ENCODE measurements at regions not wholly inside any gene's neighbourhood (a gene's known extent, or its start where the extent isn't known, plus 50 kb on each side); places are given as distances from the start of the nearest gene placed in this dataset.
"Not testable (repeated sequence)": the region's sequence is repeated elsewhere in the genome, so short reads cannot be mapped to it uniquely, and the experiment has no call there.

GRCh38 chr9:108393481-108394001, 462.2 kb downstream of the ACTL7B start:
- H3K9me3 ChIP-seq (ENCODE audit: control insufficient read depth in 1 of 2, low read length in 2 of 2); H3K4me3 ChIP-seq (ENCODE audit: low read depth in 1 of 2, low read length in 2 of 2): not testable (repeated sequence)

GRCh38 chr9:108392877-108393276, 462.9 kb downstream of the ACTL7B start:
- no peak overlapping the region for H3K27ac ChIP-seq (ENCODE audit: low read length)
- no peaks in the 10 kb centered on the region for H3K36me3 ChIP-seq (ENCODE audit: control insufficient read depth in 1 of 2, insufficient read depth in 2 of 2, low read length in 2 of 2)
- H3K27me3 ChIP-seq (ENCODE audit: low read depth, low read length), result no peaks in the 10 kb centered on the region
- peaks cover 0 to 7% of the 10 kb centered on the region in 2 donors for H3K9me3 ChIP-seq (ENCODE audit: control insufficient read depth in 1 of 2, low read length in 2 of 2)
- no peak overlapping the region for H3K4me3 ChIP-seq (ENCODE audit: low read depth in 1 of 2, low read length in 2 of 2)
- no peaks in the 10 kb centered on the region for H3K4me1 ChIP-seq (ENCODE audit: control insufficient read depth in 1 of 2, insufficient read depth in 2 of 2, low read length in 2 of 2)

More at GRCh38 chr9:108393481-108394001, 462.2 kb downstream of the ACTL7B start:
- not testable (repeated sequence) for H3K4me1 ChIP-seq (ENCODE audit: control insufficient read depth in 1 of 2, insufficient read depth in 2 of 2, low read length in 2 of 2); H3K36me3 ChIP-seq (ENCODE audit: control insufficient read depth in 1 of 2, insufficient read depth in 2 of 2, low read length in 2 of 2); H3K27me3 ChIP-seq (ENCODE audit: low read depth, low read length); H3K27ac ChIP-seq (ENCODE audit: low read length)

GRCh38 chr9:108389056-108389455, 466.7 kb downstream of the ACTL7B start:
- no peaks in the 10 kb centered on the region for H3K36me3 ChIP-seq (ENCODE audit: control insufficient read depth in 1 of 2, insufficient read depth in 2 of 2, low read length in 2 of 2)

GRCh38 chr9:108386859-108387384, 468.9 kb downstream of the ACTL7B start:
- H3K4me1 ChIP-seq (ENCODE audit: control insufficient read depth in 1 of 2, insufficient read depth in 2 of 2, low read length in 2 of 2), result no peaks in the 10 kb centered on the region
- no peak overlapping the region for H3K4me3 ChIP-seq (ENCODE audit: low read depth in 1 of 2, low read length in 2 of 2)
- H3K36me3 ChIP-seq (ENCODE audit: control insufficient read depth in 1 of 2, insufficient read depth in 2 of 2, low read length in 2 of 2), result no peaks in the 10 kb centered on the region
- no peaks in the 10 kb centered on the region for H3K9me3 ChIP-seq (ENCODE audit: control insufficient read depth in 1 of 2, low read length in 2 of 2)
- no peak overlapping the region for H3K27ac ChIP-seq (ENCODE audit: low read length)
- H3K27me3 ChIP-seq (ENCODE audit: low read depth, low read length), result no peaks in the 10 kb centered on the region

More at GRCh38 chr9:108389056-108389455, 466.7 kb downstream of the ACTL7B start:
- no peak overlapping the region for H3K27ac ChIP-seq (ENCODE audit: low read length)
- no peak overlapping the region for H3K4me3 ChIP-seq (ENCODE audit: low read depth in 1 of 2, low read length in 2 of 2)
- H3K27me3 ChIP-seq (ENCODE audit: low read depth, low read length), result no peaks in the 10 kb centered on the region
- no peaks in the 10 kb centered on the region for H3K9me3 ChIP-seq (ENCODE audit: control insufficient read depth in 1 of 2, low read length in 2 of 2)
- H3K4me1 ChIP-seq (ENCODE audit: control insufficient read depth in 1 of 2, insufficient read depth in 2 of 2, low read length in 2 of 2), result no peaks in the 10 kb centered on the region

GRCh38 chr9:108386032-108386431, 469.8 kb downstream of the ACTL7B start:
- no peaks in the 10 kb centered on the region for H3K4me1 ChIP-seq (ENCODE audit: control insufficient read depth in 1 of 2, insufficient read depth in 2 of 2, low read length in 2 of 2)
- H3K27me3 ChIP-seq (ENCODE audit: low read depth, low read length), result no peaks in the 10 kb centered on the region
- no peaks in the 10 kb centered on the region for H3K36me3 ChIP-seq (ENCODE audit: control insufficient read depth in 1 of 2, insufficient read depth in 2 of 2, low read length in 2 of 2)
- no peak overlapping the region for H3K27ac ChIP-seq (ENCODE audit: low read length)
- H3K4me3 ChIP-seq (ENCODE audit: low read depth in 1 of 2, low read length in 2 of 2), result no peak overlapping the region
- H3K9me3 ChIP-seq (ENCODE audit: control insufficient read depth in 1 of 2, low read length in 2 of 2), result no peaks in the 10 kb centered on the region

- H3K36me3 ChIP-seq (ENCODE audit: control insufficient read depth in 1 of 2, insufficient read depth in 2 of 2, low read length in 2 of 2), result no peaks in the 10 kb centered on the region
- no peak overlapping the region for H3K4me3 ChIP-seq (ENCODE audit: low read depth in 1 of 2, low read length in 2 of 2)
- H3K4me1 ChIP-seq (ENCODE audit: control insufficient read depth in 1 of 2, insufficient read depth in 2 of 2, low read length in 2 of 2), result no peaks in the 10 kb centered on the region
- H3K9me3 ChIP-seq (ENCODE audit: control insufficient read depth in 1 of 2, low read length in 2 of 2), result no peaks in the 10 kb centered on the region
- H3K27me3 ChIP-seq (ENCODE audit: low read depth, low read length), result no peaks in the 10 kb centered on the region
- no peak overlapping the region for H3K27ac ChIP-seq (ENCODE audit: low read length)
Measured at GRCh38 chr9:108383796-108384195, 472.0 kb downstream of the ACTL7B start.

- Histone ChIP-seq H3K36me3 (ENCODE audit: control insufficient read depth in 1 of 2, insufficient read depth in 2 of 2, low read length in 2 of 2) (no peaks in the 10 kb centered on the region), H3K4me3 (ENCODE audit: low read depth in 1 of 2, low read length in 2 of 2) (no peak overlapping the region), H3K27ac (ENCODE audit: low read length) (no peak overlapping the region), H3K4me1 (ENCODE audit: control insufficient read depth in 1 of 2, insufficient read depth in 2 of 2, low read length in 2 of 2) (no peaks in the 10 kb centered on the region), H3K27me3 (ENCODE audit: low read depth, low read length) (no peaks in the 10 kb centered on the region), H3K9me3 (ENCODE audit: control insufficient read depth in 1 of 2, low read length in 2 of 2) (no peaks in the 10 kb centered on the region)
Measured at GRCh38 chr9:108382310-108382709, 473.5 kb downstream of the ACTL7B start.

GRCh38 chr9:108377881-108378280, 477.9 kb downstream of the ACTL7B start:
- H3K36me3 ChIP-seq (ENCODE audit: control insufficient read depth in 1 of 2, insufficient read depth in 2 of 2, low read length in 2 of 2), result no peaks in the 10 kb centered on the region
- no peak overlapping the region for H3K4me3 ChIP-seq (ENCODE audit: low read depth in 1 of 2, low read length in 2 of 2)
- H3K27me3 ChIP-seq (ENCODE audit: low read depth, low read length), result no peaks in the 10 kb centered on the region
- no peaks in the 10 kb centered on the region for H3K4me1 ChIP-seq (ENCODE audit: control insufficient read depth in 1 of 2, insufficient read depth in 2 of 2, low read length in 2 of 2)
- no peak overlapping the region for H3K27ac ChIP-seq (ENCODE audit: low read length)
- H3K9me3 ChIP-seq (ENCODE audit: control insufficient read depth in 1 of 2, low read length in 2 of 2), result no peaks in the 10 kb centered on the region

- Histone ChIP-seq H3K36me3 (ENCODE audit: control insufficient read depth in 1 of 2, insufficient read depth in 2 of 2, low read length in 2 of 2) (no peaks in the 10 kb centered on the region), H3K9me3 (ENCODE audit: control insufficient read depth in 1 of 2, low read length in 2 of 2) (no peaks in the 10 kb centered on the region), H3K27ac (ENCODE audit: low read length) (no peak overlapping the region), H3K4me3 (ENCODE audit: low read depth in 1 of 2, low read length in 2 of 2) (no peak overlapping the region), H3K4me1 (ENCODE audit: control insufficient read depth in 1 of 2, insufficient read depth in 2 of 2, low read length in 2 of 2) (no peaks in the 10 kb centered on the region), H3K27me3 (ENCODE audit: low read depth, low read length) (no peaks in the 10 kb centered on the region)
Measured at GRCh38 chr9:108377382-108377781, 478.4 kb downstream of the ACTL7B start.

GRCh38 chr9:108376140-108376539, 479.6 kb downstream of the ACTL7B start:
- H3K36me3 ChIP-seq (ENCODE audit: control insufficient read depth in 1 of 2, insufficient read depth in 2 of 2, low read length in 2 of 2), result no peaks in the 10 kb centered on the region
- no peaks in the 10 kb centered on the region for H3K9me3 ChIP-seq (ENCODE audit: control insufficient read depth in 1 of 2, low read length in 2 of 2)
- no peak overlapping the region for H3K27ac ChIP-seq (ENCODE audit: low read length)
- H3K27me3 ChIP-seq (ENCODE audit: low read depth, low read length), result no peaks in the 10 kb centered on the region
- no peak overlapping the region for H3K4me3 ChIP-seq (ENCODE audit: low read depth in 1 of 2, low read length in 2 of 2)
- no peaks in the 10 kb centered on the region for H3K4me1 ChIP-seq (ENCODE audit: control insufficient read depth in 1 of 2, insufficient read depth in 2 of 2, low read length in 2 of 2)

GRCh38 chr9:108374626-108375025, 481.2 kb downstream of the ACTL7B start:
- Histone ChIP-seq H3K27ac (ENCODE audit: low read length) (no peak overlapping the region), H3K36me3 (ENCODE audit: control insufficient read depth in 1 of 2, insufficient read depth in 2 of 2, low read length in 2 of 2) (no peaks in the 10 kb centered on the region), H3K4me3 (ENCODE audit: low read depth in 1 of 2, low read length in 2 of 2) (no peak overlapping the region), H3K9me3 (ENCODE audit: control insufficient read depth in 1 of 2, low read length in 2 of 2) (no peaks in the 10 kb centered on the region), H3K4me1 (ENCODE audit: control insufficient read depth in 1 of 2, insufficient read depth in 2 of 2, low read length in 2 of 2) (no peaks in the 10 kb centered on the region), H3K27me3 (ENCODE audit: low read depth, low read length) (no peaks in the 10 kb centered on the region)

GRCh38 chr9:108367188-108367587, 488.6 kb downstream of the ACTL7B start:
- Histone ChIP-seq H3K9me3 (ENCODE audit: control insufficient read depth in 1 of 2, low read length in 2 of 2) (no peaks in the 10 kb centered on the region), H3K36me3 (ENCODE audit: control insufficient read depth in 1 of 2, insufficient read depth in 2 of 2, low read length in 2 of 2) (no peaks in the 10 kb centered on the region), H3K4me3 (ENCODE audit: low read depth in 1 of 2, low read length in 2 of 2) (no peak overlapping the region), H3K27me3 (ENCODE audit: low read depth, low read length) (no peaks in the 10 kb centered on the region), H3K27ac (ENCODE audit: low read length) (no peak overlapping the region), H3K4me1 (ENCODE audit: control insufficient read depth in 1 of 2, insufficient read depth in 2 of 2, low read length in 2 of 2) (no peaks in the 10 kb centered on the region)
